Panc1 (cell line): ENCODE measurements at regions not wholly inside any gene's neighbourhood (a gene's known extent, or its start where the extent isn't known, plus 50 kb on each side); places are given as distances from the start of the nearest gene placed in this dataset.

Source experiments
- ATAC-seq: fragments of 200-7000 bp; cut with Tn5 transposase; 2 replicates; pipeline ENCODE4 v1.9.1; 2020; ENCODE audit warnings: mild to moderate bottlenecking, moderate library complexity
- BruUV-seq: library from RNA; stranded (reverse); fragments of 400-500 nt; replicated peaks from 2 replicates; lab custom pipeline; 2021; lab: Mats Ljungman, UMichigan
- CTCF ChIA-PET: fragments of 300-600 bp; sonication (Branson Sonifier 250); formaldehyde crosslinking; loops from one replicate; lab custom pipeline; 2022; ENCODE audit warnings: antibody characterized with exemption; lab: Charles Lee
- POLR2A ChIA-PET: fragments of 300-600 bp; sonication (Branson Sonifier 250); formaldehyde crosslinking; loops from one replicate; lab custom pipeline; 2022; ENCODE audit warnings: antibody characterized with exemption; lab: Charles Lee
- DNase-seq: peaks from one replicate; pipeline ENCODE4 v3.0.0-alpha.2; 2010; ENCODE audit warnings: low read depth, low spot score
- H3K27ac ChIP-seq: 2 replicates; pipeline ENCODE4 v1.5.1; 2011; ENCODE audit warnings: mild to moderate bottlenecking, low read length, inconsistent platforms
- H3K27me3 ChIP-seq: fragments of 200-500 bp; sonication (Bioruptor generic); 2 replicates; pipeline ENCODE4 v1.6.0; 2014; ENCODE audit warnings: low read length, inconsistent platforms; ENCODE audit not compliant: control insufficient read depth, insufficient read depth
- H3K36me3 ChIP-seq: fragments of 200-500 bp; sonication (Bioruptor generic); 2 replicates; pipeline ENCODE4 v1.5.1; 2014; ENCODE audit warnings: inconsistent platforms, mild to moderate bottlenecking, low read length, moderate library complexity; ENCODE audit not compliant: control insufficient read depth, insufficient read depth
- H3K4me1 ChIP-seq: 2 replicates; pipeline ENCODE4 v1.5.1; 2011; ENCODE audit warnings: inconsistent platforms, mild to moderate bottlenecking, low read length, moderate library complexity; ENCODE audit not compliant: control insufficient read depth, insufficient read depth
- H3K4me3 ChIP-seq, 2 experiments: 2 replicates each; pipeline ENCODE4 v1.5.1; 2011 to 2012; ENCODE audit warnings: low read depth in 2 of 2, low read length in 2 of 2, mild to moderate bottlenecking in 2 of 2, inconsistent platforms in 1 of 2, moderate library complexity in 1 of 2
- H3K9me3 ChIP-seq: fragments of 200-500 bp; sonication (Bioruptor generic); 2 replicates; pipeline ENCODE4 v1.5.1; 2014; ENCODE audit warnings: low read depth, mild to moderate bottlenecking, inconsistent platforms, low read length, moderate library complexity; ENCODE audit not compliant: control insufficient read depth, insufficient read depth
- CTCF ChIP-seq: fragments of 450-650 bp; IDR thresholded peaks from 2 replicates; pipeline ENCODE4 v1.5.1; 2017; ENCODE audit warnings: mild to moderate bottlenecking
- POLR2AphosphoS5 ChIP-seq: IDR thresholded peaks from 2 replicates; pipeline ENCODE4 v1.6.1; 2012; ENCODE audit warnings: mild to moderate bottlenecking, low read depth, low read length, moderate library complexity
- REST ChIP-seq, 2 experiments: IDR thresholded peaks; 2 replicates each; pipeline ENCODE4 v1.6.1; 2011 to 2012; ENCODE audit warnings: low read depth in 2 of 2, control low read depth in 1 of 2, low read length in 1 of 2, mild to moderate bottlenecking in 1 of 2, moderate library complexity in 1 of 2; ENCODE audit not compliant: insufficient read depth in 1 of 2
- SIN3A ChIP-seq: IDR thresholded peaks from 2 replicates; pipeline ENCODE4 v1.6.1; 2012; ENCODE audit warnings: low read depth, mild to moderate bottlenecking, low read length, moderate library complexity, borderline replicate concordance; ENCODE audit not compliant: insufficient read depth
- TCF7L2 ChIP-seq: IDR thresholded peaks from 2 replicates; pipeline ENCODE4 v1.6.1; 2011; ENCODE audit warnings: mild to moderate bottlenecking, low read depth, low read length, inconsistent platforms
- in situ Hi-C: cut with HindIII; loops from 2 replicates; pipeline ENCODE4 v1.10.0; 2016; ENCODE audit warnings: low sequenced_read_pairs, low pct_unique_long_range_greater_than_20kb
- intact Hi-C: fragments of 100-400 bp; cut with micrococcal nuclease; formaldehyde crosslinking; loops from one replicate; pipeline ENCODE4 v1.10.0; 2022; ENCODE audit not compliant: unreplicated experiment

GRCh38 chr5:135186662-135187522 lies 152.9 kb upstream of the PITX1 start:
- Histone ChIP-seq H3K4me1 (peaks cover 3% of the 10 kb centered on the region; the same call in 1 of the 2 replicates), H3K4me3 (no peak overlapping the region), H3K9me3 (no peaks in the 10 kb centered on the region), H3K27me3 (no peaks in the 10 kb centered on the region), H3K36me3 (no peaks in the 10 kb centered on the region), H3K27ac (no peak overlapping the region)
- ChIA-PET POLR2A (no interaction called here), CTCF (interaction anchor here (0.5 to 0.6 kb wide), 2 partner anchors 87 to 417 kb away, joined by 4 to 8 read pairs; no protein-coding TSS in a partner anchor)
- no peak for TF ChIP-seq CTCF
- TF ChIP-seq REST (IDR thresholded peaks at IDR 0.05; ENCODE audit: insufficient read depth in 1 of 2, low read depth in 2 of 2, low read length in 1 of 2) = no peak
- TF ChIP-seq SIN3A = no peak
- TF ChIP-seq POLR2AphosphoS5 = no peak
- no peak for TF ChIP-seq TCF7L2
- no TSS peak for BruUV-seq
- in situ Hi-C loops (no loop called here), intact Hi-C loops (no loop called here)
- ATAC-seq (no peak), DNase-seq (no peak)

- H3K27me3 ChIP-seq = no peaks in the 10 kb centered on the region
- no peak overlapping the region for H3K4me3 ChIP-seq
- intact Hi-C loops = no loop called here
- DNase-seq = no peak
- BruUV-seq = no TSS peak
- no peaks in the 10 kb centered on the region for H3K9me3 ChIP-seq
- TF ChIP-seq REST (IDR thresholded peaks at IDR 0.05; ENCODE audit: insufficient read depth in 1 of 2, low read depth in 2 of 2, low read length in 1 of 2) = no peak
- no peak for TF ChIP-seq POLR2AphosphoS5
- no peak for TF ChIP-seq CTCF
- TF ChIP-seq SIN3A = no peak
- TF ChIP-seq TCF7L2 = no peak
- in situ Hi-C loops = no loop called here
- no peak for ATAC-seq
- no peaks in the 10 kb centered on the region for H3K36me3 ChIP-seq
- POLR2A ChIA-PET = no interaction called here
- peaks cover under 1% of the 10 kb centered on the region; the same call in 1 of the 2 replicates for H3K4me1 ChIP-seq
- CTCF ChIA-PET = no interaction called here
- no peak overlapping the region for H3K27ac ChIP-seq
These were observed 151.5 kb upstream of the PITX1 start for GRCh38 chr5:135185481-135186065.
